NCI-H1417 treated with DMSO at 0.1 percent for 48 hours (cell line): ENCODE measurements at regions not wholly inside any gene's neighbourhood (a gene's known extent, or its start where the extent isn't known, plus 50 kb on each side); places are given as distances from the start of the nearest gene placed in this dataset.
A peak's percentile ranks its signal among the peaks of the same experiment; 100 is the strongest.

ENCODE experiments used
- DNase-seq: peaks from one replicate; lab custom pipeline; 2025; lab: John Stamatoyannopoulos, UW

DNA sequence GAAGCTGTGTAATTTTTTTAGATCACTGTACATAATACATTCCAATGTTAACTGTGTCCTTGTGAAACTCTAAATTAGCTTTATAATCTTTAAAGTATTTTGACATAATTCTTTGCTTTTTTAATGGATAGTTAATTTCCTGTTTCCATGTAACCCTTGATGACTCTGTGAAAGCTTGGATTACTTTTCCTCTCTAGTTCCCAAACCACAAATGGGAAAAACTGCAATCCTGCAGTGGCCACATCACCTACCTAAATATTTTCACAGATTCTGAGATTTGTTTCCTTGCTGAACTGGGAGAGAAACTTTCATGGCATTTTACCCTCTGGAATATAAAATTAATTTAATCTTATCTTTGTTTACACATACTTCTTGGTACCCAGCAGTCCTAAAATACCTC, 161.6 kb upstream of the CCDC68 start:
- DNase-seq = no peak

- no peak for DNase-seq
These were observed 160.2 kb upstream of the CCDC68 start for GRCh38 chr18:55119434-55119833.

GRCh38 chr18:55119016-55119415, 159.8 kb upstream of the CCDC68 start:
- no peak for DNase-seq

GRCh38 chr18:55116863-55117262, 157.6 kb upstream of the CCDC68 start:
- DNase-seq = no peak

DNA sequence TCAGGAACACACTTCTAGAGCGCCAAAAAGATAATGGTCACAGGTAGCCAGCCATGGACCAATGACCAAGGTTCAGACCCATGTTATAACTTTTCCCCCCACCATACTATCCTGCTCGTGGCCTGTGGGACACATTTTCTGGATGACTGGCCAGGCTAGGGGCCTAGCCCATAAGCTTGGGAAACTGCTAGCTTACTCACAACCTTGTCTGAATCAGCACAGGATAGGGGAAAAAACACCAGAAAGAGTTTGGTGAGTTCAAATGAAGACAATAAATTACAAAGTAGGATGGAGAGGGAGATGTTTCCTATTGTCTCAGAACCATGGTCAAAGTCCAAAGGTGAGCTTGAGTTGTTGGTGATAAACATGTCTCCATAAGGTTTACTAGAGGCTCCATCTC, 156.3 kb upstream of the CCDC68 start:
- DNase-seq = no peak

- no peak for DNase-seq
These were observed 155.6 kb upstream of the CCDC68 start for GRCh38 chr18:55114876-55115275.

DNA sequence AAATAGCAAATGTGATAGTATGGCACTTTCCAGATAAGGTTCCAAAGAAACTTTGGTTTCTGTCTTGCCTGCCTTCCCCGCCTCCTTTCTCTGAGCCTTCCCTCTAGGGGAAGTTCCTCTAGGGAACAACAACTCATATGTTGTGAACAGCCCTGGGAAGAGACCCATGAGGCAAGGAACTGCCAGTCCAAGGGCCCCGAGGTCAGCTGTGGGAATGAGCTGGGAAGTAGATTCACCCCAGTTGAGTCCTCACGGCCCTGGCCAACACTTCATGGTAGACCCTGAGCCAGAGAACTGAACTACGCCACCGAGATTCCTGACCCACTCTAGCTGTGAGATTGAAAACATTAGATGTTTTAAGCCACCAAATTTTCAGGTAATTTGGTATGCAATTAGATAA, 154.5 kb upstream of the CCDC68 start:
- DNase-seq = no peak

DNA sequence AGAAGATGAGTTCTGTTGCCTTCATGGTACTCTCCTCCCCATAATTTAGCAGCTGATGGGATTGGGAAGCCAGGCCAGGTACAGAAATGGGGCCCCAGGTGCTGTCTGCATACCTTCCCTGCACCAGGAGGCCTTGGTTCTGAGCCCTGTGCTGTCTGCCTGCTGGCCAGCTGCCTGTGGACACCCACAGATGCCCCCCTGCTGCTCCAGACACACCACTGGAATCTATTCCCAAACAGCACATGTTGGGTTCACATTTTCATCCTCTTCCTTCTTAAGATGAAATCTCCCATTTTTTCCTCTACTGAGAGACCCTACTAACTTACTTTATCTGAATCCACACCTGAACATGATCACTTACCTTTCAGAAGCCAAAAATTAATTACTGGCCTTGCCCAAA, 152.0 kb upstream of the CCDC68 start:
- DNase-seq = no peak

DNA sequence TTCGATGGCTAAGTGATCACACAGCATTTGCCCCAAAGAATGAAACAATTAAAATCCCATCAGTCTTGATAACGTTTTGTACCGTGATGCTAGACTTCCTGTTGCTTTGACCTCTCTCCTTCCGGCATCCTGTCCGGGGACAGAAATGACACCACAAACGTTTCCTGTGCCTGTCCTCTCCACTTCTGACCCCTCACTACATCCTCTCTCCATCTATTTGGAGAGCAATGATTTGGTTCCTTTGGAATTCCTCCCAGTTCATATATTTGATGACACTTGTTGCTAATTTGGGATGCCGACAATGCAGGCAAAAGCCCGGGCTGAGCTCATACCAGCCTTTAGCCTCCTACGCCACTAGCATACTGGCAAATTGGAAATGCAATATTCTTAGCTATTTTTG, 151.2 kb upstream of the CCDC68 start:
- no peak for DNase-seq

GRCh38 chr18:55109818-55110414, 150.7 kb upstream of the CCDC68 start:
- DNase-seq = no peak

GRCh38 chr18:55106906-55107305, 147.6 kb upstream of the CCDC68 start:
- no peak for DNase-seq

- no peak for DNase-seq
These were observed 147.2 kb upstream of the CCDC68 start for GRCh38 chr18:55106466-55106865.

DNA sequence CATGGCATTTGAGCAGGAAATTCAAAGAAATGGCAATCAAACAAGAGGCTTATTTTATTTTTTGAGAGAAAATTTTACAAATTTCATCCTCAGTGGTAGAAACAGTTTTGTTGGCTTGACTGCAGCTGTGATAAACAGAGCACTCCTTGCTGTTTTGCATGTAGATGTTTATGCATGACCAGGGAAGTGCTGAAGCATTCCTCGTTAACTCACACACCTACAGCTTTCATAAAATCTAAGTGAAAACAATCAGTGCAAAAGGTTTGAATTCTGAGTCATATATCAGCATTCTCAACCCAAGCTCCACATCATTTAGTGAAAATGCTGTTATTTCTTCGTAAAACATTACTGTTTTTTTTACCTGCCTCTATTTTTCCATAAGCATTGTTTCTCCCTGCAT, 146.6 kb upstream of the CCDC68 start:
- DNase-seq = no peak

GRCh38 chr18:55102958-55103456, 143.7 kb upstream of the CCDC68 start:
- DNase-seq = no peak

- DNase-seq = no peak
These were observed 143.2 kb upstream of the CCDC68 start for GRCh38 chr18:55102501-55102900.

GRCh38 chr18:55101458-55101824, 142.2 kb upstream of the CCDC68 start:
- no peak for DNase-seq

DNA sequence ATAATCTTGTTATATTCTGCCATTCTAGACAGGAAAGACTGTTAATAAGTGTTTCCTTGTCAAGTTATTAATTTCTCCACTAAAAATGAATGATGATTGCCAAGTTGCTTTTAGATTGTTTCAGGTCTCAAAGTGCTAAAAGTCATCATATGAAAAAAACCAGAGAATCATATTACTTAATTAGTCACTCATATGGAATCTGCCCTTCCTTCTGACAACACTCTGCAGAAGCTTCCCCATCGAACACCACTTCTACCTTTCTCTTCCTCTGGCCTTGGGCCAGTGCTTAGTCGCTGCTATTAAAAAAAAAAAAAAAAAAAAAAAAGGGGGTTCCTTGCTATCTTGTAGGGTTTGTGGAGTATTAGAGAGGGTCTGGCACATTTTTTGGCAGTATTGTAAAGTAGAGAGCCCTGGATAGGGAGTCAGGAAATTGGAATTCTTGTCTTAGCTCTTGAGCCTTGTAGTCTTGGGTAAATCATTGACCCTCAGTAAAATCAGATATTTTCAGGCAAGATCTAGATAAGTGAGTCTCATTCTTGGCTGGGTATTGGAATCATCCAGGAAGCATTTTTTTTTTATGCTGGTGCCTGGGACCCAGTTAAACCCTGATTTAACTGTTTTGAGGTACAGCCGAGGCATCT, 141.7 kb upstream of the CCDC68 start:
- no peak for DNase-seq

DNA sequence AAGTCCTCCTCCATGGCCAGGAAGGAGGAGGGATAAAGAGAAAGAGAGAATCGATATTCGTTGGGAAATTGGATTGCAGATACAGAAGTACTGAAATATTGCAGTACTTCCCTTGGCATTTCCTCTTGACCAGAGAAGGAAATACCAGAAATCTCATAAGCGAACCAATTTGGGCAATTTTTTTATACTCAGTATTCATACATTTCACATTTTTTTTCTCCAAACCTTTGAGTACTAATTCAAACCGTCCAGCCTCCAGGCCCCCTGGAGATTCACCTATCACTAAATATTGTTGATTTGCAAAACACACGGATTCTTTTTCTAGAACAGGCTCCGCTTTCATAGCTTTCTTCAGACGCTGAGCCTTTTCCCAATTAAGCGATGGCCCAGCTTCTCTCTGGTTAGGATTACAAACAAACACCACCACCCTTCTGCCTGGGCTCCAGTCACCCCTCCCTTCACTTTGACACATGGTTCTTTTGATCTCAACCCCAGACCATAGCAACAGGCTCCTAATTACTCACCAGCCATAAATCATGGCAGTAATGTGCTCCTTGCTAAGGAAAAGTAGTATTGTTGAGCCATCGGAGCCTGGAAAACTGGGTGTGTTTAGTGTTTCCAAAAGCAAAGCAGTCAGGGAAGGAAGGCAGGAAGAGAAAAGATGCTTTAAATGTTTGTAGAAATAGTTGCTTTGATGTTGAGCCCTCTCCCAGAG, 138.4 kb upstream of the CCDC68 start:
- peak; percentile 99 for DNase-seq

GRCh38 chr18:55096263-55096951, 137.1 kb upstream of the CCDC68 start:
- no peak for DNase-seq

- DNase-seq = peak; percentile 89
These were observed 136.3 kb upstream of the CCDC68 start for GRCh38 chr18:55095584-55095983.

GRCh38 chr18:55093808-55094207, 134.5 kb upstream of the CCDC68 start:
- no peak for DNase-seq

DNA sequence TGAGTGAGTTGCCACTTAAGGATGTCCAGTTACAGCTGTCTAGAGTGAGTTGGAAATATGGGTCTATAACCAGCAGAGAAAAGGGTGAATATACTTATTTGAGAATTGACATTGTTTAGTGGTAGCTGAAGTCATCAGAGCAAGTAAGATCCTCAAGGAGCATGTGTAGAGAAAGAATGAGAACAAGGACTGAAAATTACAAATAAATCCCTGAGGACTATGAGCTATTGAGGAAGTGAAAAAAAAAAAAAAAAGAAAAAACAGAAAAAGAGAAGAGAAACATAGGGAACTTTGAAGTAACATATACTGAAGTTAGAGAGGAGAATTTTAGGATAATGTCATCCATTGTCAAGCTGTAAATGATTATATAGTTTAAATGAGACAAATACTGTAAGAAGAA, 134.0 kb upstream of the CCDC68 start:
- DNase-seq = no peak

DNA sequence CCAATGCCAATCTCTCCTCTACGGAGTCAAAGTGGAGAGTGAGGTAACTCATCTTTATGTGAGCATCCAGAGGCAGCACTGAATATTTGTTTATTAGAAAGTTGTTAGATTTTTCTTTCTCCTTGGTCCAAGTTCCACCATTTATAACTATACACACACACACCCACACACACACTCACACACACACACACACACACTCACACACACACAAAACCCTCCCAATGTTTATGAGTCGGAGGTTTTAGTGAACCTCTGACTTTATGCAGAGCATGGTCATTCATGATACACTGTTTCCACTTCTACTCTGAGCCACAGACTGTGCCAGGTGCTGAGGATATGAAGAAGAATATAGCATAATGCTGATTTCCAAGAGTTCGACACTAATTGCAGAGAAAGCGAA, 132.9 kb upstream of the CCDC68 start:
- no peak for DNase-seq
